ENCODE measurements at regions not wholly inside any gene's neighbourhood (a gene's known extent, or its start where the extent isn't known, plus 50 kb on each side); places are given as distances from the start of the nearest gene placed in this dataset.
"Not testable (repeated sequence)": the region's sequence is repeated elsewhere in the genome, so short reads cannot be mapped to it uniquely, and the experiment has no call there.

GRCh38 chr22:38375005-38375404, 57.8 kb upstream of the CSNK1E start:
- not testable (repeated sequence) for TF ChIP-seq CTCF (tag by site-specific recombination; IDR thresholded peaks at IDR 0.05); ATF2 (tag by site-specific recombination; IDR thresholded peaks at IDR 0.05; ENCODE audit: low read depth); ZBTB49 (tag by site-specific recombination; IDR thresholded peaks at IDR 0.05; ENCODE audit: low read depth)

Data from HEK293 (cell line).